Mesenchymal stem cell (in vitro differentiated cells and primary cell): ENCODE measurements at regions not wholly inside any gene's neighbourhood (a gene's known extent, or its start where the extent isn't known, plus 50 kb on each side); places are given as distances from the start of the nearest gene placed in this dataset.

Source experiments
- DNase-seq: peaks from one replicate; pipeline ENCODE4 v3.0.0-alpha.2; 2013
- H2AFZ ChIP-seq: one replicate; pipeline ENCODE4 v1.6.1; 2013; ENCODE audit warnings: low read depth, mild to moderate bottlenecking, control low read depth, inconsistent platforms, low read length, moderate library complexity
- H2AK5ac ChIP-seq: 2 replicates; pipeline ENCODE4 v1.6.1; 2013; ENCODE audit warnings: low read length, moderate library complexity, mild to moderate bottlenecking, inconsistent platforms; ENCODE audit not compliant: severe bottlenecking
- H2BK120ac ChIP-seq: one replicate; pipeline ENCODE4 v1.6.1; 2013; ENCODE audit warnings: low read depth, mild to moderate bottlenecking, inconsistent platforms, low read length, moderate library complexity
- H2BK12ac ChIP-seq, 2 experiments: one replicate each; pipeline ENCODE4 v1.6.1; 2013; ENCODE audit warnings: inconsistent platforms in 2 of 2, low read length in 2 of 2, mild to moderate bottlenecking in 2 of 2, moderate library complexity in 2 of 2, control low read depth in 1 of 2
- H2BK15ac ChIP-seq: one replicate; pipeline ENCODE4 v1.6.1; 2013; ENCODE audit warnings: mild to moderate bottlenecking, low read depth, inconsistent platforms; ENCODE audit not compliant: poor library complexity, severe bottlenecking
- H2BK5ac ChIP-seq: 2 replicates; pipeline ENCODE4 v1.6.1; 2013; ENCODE audit warnings: low read depth, mild to moderate bottlenecking, low read length, control low read depth, inconsistent platforms; ENCODE audit not compliant: poor library complexity, severe bottlenecking
- H3K14ac ChIP-seq, 2 experiments: one replicate each; pipeline ENCODE4 v1.6.1; 2013; ENCODE audit warnings: inconsistent platforms in 2 of 2, low read length in 2 of 2, control low read depth in 1 of 2, mild to moderate bottlenecking in 1 of 2, moderate library complexity in 1 of 2
- H3K18ac ChIP-seq, 2 experiments: one replicate each; pipeline ENCODE4 v1.6.1; 2013; ENCODE audit warnings: inconsistent platforms in 2 of 2, low read length in 2 of 2, control low read depth in 1 of 2, low read depth in 1 of 2, mild to moderate bottlenecking in 1 of 2
- H3K23ac ChIP-seq, 2 experiments: one replicate each; pipeline ENCODE4 v1.6.1; 2013; ENCODE audit warnings: inconsistent platforms in 2 of 2, low read length in 2 of 2, mild to moderate bottlenecking in 2 of 2, moderate library complexity in 2 of 2, control low read depth in 1 of 2
- H3K27ac ChIP-seq: 2 replicates; pipeline ENCODE4 v1.5.1; 2013; ENCODE audit warnings: mild to moderate bottlenecking, moderate library complexity, low read length, control low read depth, inconsistent platforms; ENCODE audit not compliant: poor library complexity, severe bottlenecking
- H3K27me3 ChIP-seq, 2 experiments: 2 replicates each; pipeline versions ENCODE4 v1.6.1 to v1.7.0; 2013; ENCODE audit warnings: low read length in 2 of 2, mild to moderate bottlenecking in 2 of 2, moderate library complexity in 2 of 2, control low read depth in 1 of 2, inconsistent platforms in 1 of 2; ENCODE audit not compliant: control insufficient read depth in 1 of 2, insufficient read depth in 1 of 2
- H3K36me3 ChIP-seq, 2 experiments: 2 replicates each; pipeline versions ENCODE4 v1.6.1 to v1.7.0; 2013; ENCODE audit warnings: low read length in 2 of 2, control low read depth in 1 of 2, inconsistent platforms in 1 of 2, low read depth in 1 of 2, mild to moderate bottlenecking in 1 of 2; ENCODE audit not compliant: insufficient read depth in 2 of 2, control insufficient read depth in 1 of 2
- H3K4ac ChIP-seq, 2 experiments: one replicate each; pipeline ENCODE4 v1.6.1; 2013; ENCODE audit warnings: inconsistent platforms in 2 of 2, low read length in 2 of 2, mild to moderate bottlenecking in 2 of 2, moderate library complexity in 2 of 2, control low read depth in 1 of 2, low read depth in 1 of 2
- H3K4me1 ChIP-seq: 2 replicates; pipeline ENCODE4 v1.6.1; 2013; ENCODE audit warnings: low read depth, low read length, control low read depth; ENCODE audit not compliant: control insufficient read depth, insufficient read depth
- H3K4me2 ChIP-seq: 2 replicates; pipeline ENCODE4 v1.6.1; 2013; ENCODE audit warnings: low read length, mild to moderate bottlenecking, inconsistent platforms; ENCODE audit not compliant: poor library complexity, severe bottlenecking
- H3K4me3 ChIP-seq, 2 experiments: 2 replicates each; pipeline versions ENCODE4 v1.5.1 to v1.7.0; 2013; ENCODE audit warnings: low read length in 2 of 2, mild to moderate bottlenecking in 2 of 2, control low read depth in 1 of 2, low read depth in 1 of 2; ENCODE audit not compliant: insufficient read depth in 1 of 2
- H3K79me1 ChIP-seq: replicated peaks from 2 replicates; pipeline ENCODE4 v1.6.1; 2013; ENCODE audit warnings: mild to moderate bottlenecking, control low read depth, low read length, inconsistent platforms; ENCODE audit not compliant: poor library complexity, severe bottlenecking
- H3K9ac ChIP-seq: 2 replicates; pipeline ENCODE4 v1.7.0; 2013; ENCODE audit warnings: mild to moderate bottlenecking, low read length, moderate library complexity
- H3K9me3 ChIP-seq: 2 replicates; pipeline ENCODE4 v1.7.0; 2013; ENCODE audit warnings: mild to moderate bottlenecking, low read length; ENCODE audit not compliant: control insufficient read depth
- H4K8ac ChIP-seq: one replicate; pipeline ENCODE4 v1.6.1; 2013; ENCODE audit warnings: inconsistent platforms, mild to moderate bottlenecking, low read length, moderate library complexity
- H4K91ac ChIP-seq: one replicate; pipeline ENCODE4 v1.6.1; 2013; ENCODE audit warnings: mild to moderate bottlenecking, low read length, inconsistent platforms
- WGBS: methylation state at CpG from one replicate; pipeline ENCODE4 v1.1.7; 2013; ENCODE audit warnings: mixed read lengths; 5-methylcytosine and 5-hydroxymethylcytosine counted together

GRCh38 chr9:38180656-38181055, 111.6 kb upstream of the SHB start:
- peak overlapping the region; percentile 42 for H3K9ac ChIP-seq
- peak overlapping the region in 1 of 2 experiments; percentile 21 for H3K4me3 ChIP-seq

GRCh38 chr9:38179965-38180364, 110.9 kb upstream of the SHB start:
- no peaks in the 10 kb centered on the region for H3K9me3 ChIP-seq
- WGBS, result 94% methylated on average over 3 of the region's 3 CpGs
- no peak for DNase-seq
- H3K4me2 ChIP-seq, result no peak overlapping the region
- H3K4me3 ChIP-seq, result no peak overlapping the region
- H3K27me3 ChIP-seq, result no peaks in the 10 kb centered on the region
- H3K36me3 ChIP-seq, result no peaks in the 10 kb centered on the region
- peak overlapping the region in 1 of 2 experiments; percentile 35 for H3K14ac ChIP-seq
- H4K91ac ChIP-seq, result no peak overlapping the region
- H3K4ac ChIP-seq, result no peak overlapping the region
- H3K18ac ChIP-seq, result no peak overlapping the region
- no peak overlapping the region for H2AFZ ChIP-seq
- no peak overlapping the region for H3K9ac ChIP-seq
- H3K27ac ChIP-seq, result no peak overlapping the region
- no peak overlapping the region for H2AK5ac ChIP-seq
- H2BK15ac ChIP-seq, result no peak overlapping the region
- H2BK120ac ChIP-seq, result no peak overlapping the region
- H4K8ac ChIP-seq, result no peak overlapping the region
- no peak overlapping the region for H2BK5ac ChIP-seq
- peaks cover 17% of the 10 kb centered on the region for H3K4me1 ChIP-seq
- no peak overlapping the region for H2BK12ac ChIP-seq
- no peaks in the 10 kb centered on the region for H3K79me1 ChIP-seq
- H3K23ac ChIP-seq, result no peak overlapping the region

More at GRCh38 chr9:38180656-38181055, 111.6 kb upstream of the SHB start:
- no peak overlapping the region for H3K14ac ChIP-seq
- no peak overlapping the region for H2AK5ac ChIP-seq
- H4K91ac ChIP-seq, result no peak overlapping the region
- H2AFZ ChIP-seq, result no peak overlapping the region
- H3K23ac ChIP-seq, result no peak overlapping the region
- H3K9me3 ChIP-seq, result no peaks in the 10 kb centered on the region
- H3K18ac ChIP-seq, result no peak overlapping the region
- H2BK15ac ChIP-seq, result no peak overlapping the region
- H3K4me2 ChIP-seq, result no peak overlapping the region
- H3K27me3 ChIP-seq, result no peaks in the 10 kb centered on the region
- peaks cover 17% of the 10 kb centered on the region for H3K4me1 ChIP-seq
- H3K27ac ChIP-seq, result no peak overlapping the region
- H4K8ac ChIP-seq, result no peak overlapping the region
- no peak overlapping the region for H3K4ac ChIP-seq
- no peaks in the 10 kb centered on the region for H3K79me1 ChIP-seq
- DNase-seq, result no peak
- no peak overlapping the region for H2BK120ac ChIP-seq
- H3K36me3 ChIP-seq, result no peaks in the 10 kb centered on the region
- WGBS, result 98% methylated on average over 3 of the region's 3 CpGs
- no peak overlapping the region for H2BK5ac ChIP-seq
- no peak overlapping the region for H2BK12ac ChIP-seq

- Histone ChIP-seq H3K79me1 (no peaks in the 10 kb centered on the region), H2AK5ac (no peak overlapping the region), H3K4me2 (no peak overlapping the region), H2BK12ac (no peak overlapping the region), H3K27me3 (no peaks in the 10 kb centered on the region), H3K9ac (no peak overlapping the region), H2BK15ac (no peak overlapping the region), H2BK120ac (no peak overlapping the region), H3K23ac (no peak overlapping the region), H2AFZ (no peak overlapping the region), H3K4ac (no peak overlapping the region), H3K4me1 (peaks cover 17% of the 10 kb centered on the region), H4K8ac (no peak overlapping the region), H4K91ac (no peak overlapping the region), H3K14ac (no peak overlapping the region), H2BK5ac (no peak overlapping the region), H3K27ac (no peak overlapping the region), H3K18ac (no peak overlapping the region), H3K36me3 (no peaks in the 10 kb centered on the region), H3K4me3 (no peak overlapping the region), H3K9me3 (no peaks in the 10 kb centered on the region)
- no peak for DNase-seq
- no CpG with 5 or more reads among the region's 1 CpG for WGBS
These were observed 109.2 kb upstream of the SHB start for GRCh38 chr9:38178237-38178636.

- DNase-seq, result no peak
These were observed 108.7 kb upstream of the SHB start for GRCh38 chr9:38177680-38178079.

More at GRCh38 chr9:38177680-38178079, 108.7 kb upstream of the SHB start:
- no peak overlapping the region for H3K23ac ChIP-seq
- H2AK5ac ChIP-seq, result no peak overlapping the region
- H3K4ac ChIP-seq, result no peak overlapping the region
- H2BK5ac ChIP-seq, result no peak overlapping the region
- WGBS, result 95% methylated on average over 4 of the region's 4 CpGs
- H3K4me3 ChIP-seq, result no peak overlapping the region
- no peaks in the 10 kb centered on the region for H3K27me3 ChIP-seq
- H2AFZ ChIP-seq, result no peak overlapping the region
- no peak overlapping the region for H3K4me2 ChIP-seq
- no peaks in the 10 kb centered on the region for H3K36me3 ChIP-seq
- no peaks in the 10 kb centered on the region for H3K9me3 ChIP-seq
- H3K4me1 ChIP-seq, result peaks cover 17% of the 10 kb centered on the region
- no peak overlapping the region for H2BK12ac ChIP-seq
- H3K18ac ChIP-seq, result no peak overlapping the region
- no peak overlapping the region for H3K9ac ChIP-seq
- no peak overlapping the region for H4K8ac ChIP-seq
- no peak overlapping the region for H3K14ac ChIP-seq
- no peak overlapping the region for H3K27ac ChIP-seq
- no peak overlapping the region for H2BK120ac ChIP-seq
- H3K79me1 ChIP-seq, result no peaks in the 10 kb centered on the region
- no peak overlapping the region for H2BK15ac ChIP-seq
- no peak overlapping the region for H4K91ac ChIP-seq
